CD4-positive, alpha-beta T cell treated with Interleukin-4 for 1 hour (primary cell): ENCODE measurements at regions not wholly inside any gene's neighbourhood (a gene's known extent, or its start where the extent isn't known, plus 50 kb on each side); places are given as distances from the start of the nearest gene placed in this dataset.
"Not testable (repeated sequence)": the region's sequence is repeated elsewhere in the genome, so short reads cannot be mapped to it uniquely, and the experiment has no call there.

Source experiments
- DNase-seq, 2 donors: peaks; one replicate each; pipeline ENCODE4 v3.0.0-alpha.2; 2020 to 2022

DNA sequence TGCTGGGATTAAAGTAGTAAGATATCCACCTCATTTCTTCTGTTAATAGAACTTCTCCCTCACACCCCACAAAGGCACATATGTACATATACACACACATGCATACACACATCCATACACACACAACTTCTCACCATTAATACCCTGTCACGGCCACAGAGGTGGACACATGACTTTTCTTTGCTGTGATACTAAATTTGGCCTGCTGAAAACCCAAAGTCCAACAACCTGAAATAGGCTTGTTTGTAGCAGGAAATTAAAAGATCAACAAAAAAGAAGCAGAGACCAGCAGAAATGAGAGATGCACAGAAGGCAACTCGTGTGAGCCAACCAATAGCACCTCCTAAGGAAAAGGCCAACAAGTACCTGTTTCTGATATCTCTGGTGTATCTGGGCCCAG lies 128.7 kb upstream of the PCGF5 start:
- DNase-seq, result no peak

DNA sequence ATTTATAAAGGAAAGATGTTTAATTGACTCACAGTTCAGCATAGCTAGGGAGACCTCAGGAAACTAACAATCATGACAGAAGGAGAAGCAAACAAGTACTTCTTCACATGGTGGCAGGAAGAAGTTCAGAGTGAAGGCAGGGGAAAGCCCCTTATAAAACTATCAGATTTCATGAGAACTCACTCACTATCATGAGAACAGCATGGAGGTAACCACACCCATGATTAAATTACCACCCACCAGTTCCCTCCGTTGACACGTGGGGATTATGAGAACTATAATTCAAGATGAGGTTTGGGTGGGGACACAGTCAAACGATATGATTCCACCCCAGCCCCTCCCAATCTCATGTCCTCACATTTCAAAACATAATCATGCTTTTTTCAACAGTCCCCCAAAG lies 124.2 kb upstream of the PCGF5 start:
- DNase-seq, result no peak

DNA sequence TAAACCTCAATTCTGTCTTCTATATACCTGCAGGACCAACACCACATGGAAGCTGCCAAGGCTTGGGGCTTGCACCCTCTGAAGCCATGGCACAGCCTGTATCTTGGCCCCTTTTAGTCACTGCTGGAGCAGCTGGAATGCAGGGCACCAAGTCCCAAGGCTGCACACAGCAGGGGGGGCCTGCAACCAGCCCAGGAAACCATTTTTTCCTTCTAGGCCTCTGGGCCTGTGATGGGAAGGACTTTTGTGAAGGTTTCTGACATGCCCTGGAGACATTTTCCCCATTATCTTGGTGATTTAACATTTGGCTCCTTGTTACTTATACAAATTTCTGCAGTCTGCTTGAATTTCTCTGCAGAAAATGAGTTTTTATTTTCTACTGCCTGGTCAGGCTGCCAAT lies 123.2 kb upstream of the PCGF5 start:
- no peak for DNase-seq

DNA sequence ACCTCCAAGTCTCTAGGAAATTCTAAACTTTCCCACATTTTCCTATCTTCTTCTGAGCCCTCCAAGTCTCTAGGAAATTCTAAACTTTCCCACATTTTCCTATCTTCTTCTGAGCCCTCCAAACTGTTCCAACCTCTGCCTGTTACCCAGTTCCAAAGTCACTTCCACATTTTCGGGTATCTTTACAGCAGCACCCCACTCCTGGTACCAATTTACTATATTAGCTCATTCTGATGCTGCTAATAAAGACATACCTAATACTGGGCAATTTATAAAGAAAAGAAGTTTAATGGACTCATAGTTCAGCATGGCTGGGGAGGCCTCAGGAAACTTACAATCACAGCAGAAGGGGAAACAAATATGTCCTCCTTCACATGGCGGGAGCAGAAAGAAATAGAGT lies 122.4 kb upstream of the PCGF5 start:
- not testable (repeated sequence) for DNase-seq

DNA sequence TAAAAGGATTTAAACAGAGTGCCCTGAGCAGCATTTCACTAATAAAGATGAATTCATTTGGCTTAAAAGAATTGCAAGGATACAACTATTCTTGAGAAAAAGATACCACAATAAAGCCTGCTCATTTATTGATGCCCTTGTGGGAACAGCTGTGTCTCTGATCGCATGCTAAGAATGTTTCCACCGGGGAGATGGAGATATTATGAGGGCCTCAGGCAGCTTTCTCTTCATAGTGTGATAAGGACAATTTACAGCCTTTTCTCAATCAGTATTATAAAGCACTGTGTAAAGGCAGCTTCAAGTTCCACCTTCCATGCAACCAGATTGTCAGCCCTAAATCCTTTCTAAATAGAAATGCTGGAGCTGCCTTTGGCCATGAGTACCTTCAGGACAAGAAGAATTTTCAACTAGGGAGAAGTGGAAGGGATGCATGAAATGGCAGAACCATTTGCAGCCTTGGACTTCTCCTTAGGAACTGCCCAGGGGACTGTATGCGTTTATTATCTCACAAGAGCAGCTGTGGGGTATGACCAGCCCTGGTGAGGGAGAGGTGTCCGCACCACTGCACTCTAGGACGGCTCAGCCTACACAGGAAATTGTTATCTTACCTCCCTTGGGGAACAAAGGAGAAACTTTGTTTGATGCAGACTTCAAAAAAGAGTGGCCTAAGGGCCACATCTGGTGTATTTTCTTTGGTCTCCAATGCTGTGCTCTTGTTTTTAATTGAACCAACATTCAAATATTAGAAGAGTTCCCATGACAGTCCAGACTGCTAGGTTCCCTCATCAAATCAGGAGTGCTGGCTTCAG lies 116.9 kb upstream of the PCGF5 start:
- no peak for DNase-seq

DNA sequence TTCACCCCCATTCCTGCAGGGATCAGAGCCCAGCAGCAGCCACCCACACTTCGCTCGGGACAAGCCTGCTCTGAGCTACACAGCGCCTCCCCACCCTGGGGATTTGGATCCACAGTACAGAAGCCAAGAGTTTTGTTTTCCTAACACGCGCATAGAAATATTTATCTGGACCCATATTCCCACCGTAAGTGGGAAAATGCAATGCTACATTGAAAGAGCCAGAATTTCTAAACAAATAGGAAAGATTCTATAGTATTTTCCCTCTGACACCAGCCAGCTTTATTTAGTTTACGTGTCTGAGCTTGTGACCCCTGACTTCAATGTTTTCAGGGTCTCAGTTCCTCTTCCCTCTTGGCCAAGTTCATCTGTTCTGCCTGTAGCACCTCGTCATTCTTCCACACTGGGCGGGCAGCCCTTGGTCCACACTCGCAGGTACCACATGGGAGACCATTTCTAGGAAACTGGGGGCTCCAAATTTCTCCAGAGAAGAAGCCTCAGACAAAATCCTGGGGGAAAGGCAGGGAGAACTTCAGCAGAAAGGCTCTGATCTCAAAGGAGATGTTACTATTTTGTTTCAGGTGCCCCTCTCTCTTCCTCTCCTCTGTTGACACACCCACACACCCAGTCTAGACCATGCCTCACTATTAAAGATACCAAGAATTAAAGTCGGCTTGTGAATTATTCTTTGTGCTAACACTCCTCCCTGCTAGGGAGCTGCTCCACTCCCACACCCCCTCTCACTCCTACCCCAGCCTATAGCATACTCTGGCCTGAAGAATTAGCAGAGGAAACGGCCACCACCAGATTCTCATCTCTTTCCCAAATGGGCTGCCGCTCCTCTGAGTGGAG lies 116.0 kb upstream of the PCGF5 start:
- DNase-seq, result no peak

DNA sequence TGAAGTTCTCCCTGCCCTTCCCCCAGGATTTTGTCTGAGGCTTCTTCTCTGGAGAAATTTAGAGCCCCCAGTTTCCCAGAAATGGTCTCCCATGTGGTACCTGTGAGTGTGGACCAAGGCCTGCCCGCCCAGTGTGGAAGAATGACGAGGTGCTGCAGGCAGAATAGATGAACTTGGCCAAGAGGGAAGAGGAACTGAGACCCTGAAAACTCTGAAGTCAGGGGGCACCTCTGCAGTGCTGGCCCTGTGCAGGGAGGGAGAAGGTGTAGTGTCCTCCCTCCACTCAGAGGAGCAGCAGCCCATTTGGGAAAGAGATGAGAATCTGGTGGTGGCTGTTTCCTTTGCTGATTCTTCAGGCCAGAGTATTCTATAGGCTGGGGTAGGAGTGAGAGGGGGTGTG lies 115.2 kb upstream of the PCGF5 start:
- DNase-seq, result no peak

DNA sequence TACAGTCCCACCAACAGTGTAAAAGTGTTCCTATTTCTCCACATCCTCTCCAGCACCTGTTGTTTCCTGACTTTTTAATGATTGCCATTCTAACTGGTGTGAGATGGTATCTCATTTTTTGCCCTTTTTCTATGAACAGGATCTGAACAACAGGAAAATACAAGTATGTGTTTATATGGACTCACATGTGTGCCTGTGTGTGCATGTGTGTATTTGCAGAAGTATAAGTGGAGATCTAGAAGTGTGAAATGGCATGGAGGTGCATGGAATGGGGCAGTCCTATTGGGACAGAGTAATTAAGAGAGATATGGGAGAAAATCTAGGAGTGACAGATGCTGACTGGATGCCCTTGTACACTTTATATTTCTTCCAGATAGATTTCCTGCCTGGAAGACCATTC lies 111.6 kb upstream of the PCGF5 start:
- no peak for DNase-seq

DNA sequence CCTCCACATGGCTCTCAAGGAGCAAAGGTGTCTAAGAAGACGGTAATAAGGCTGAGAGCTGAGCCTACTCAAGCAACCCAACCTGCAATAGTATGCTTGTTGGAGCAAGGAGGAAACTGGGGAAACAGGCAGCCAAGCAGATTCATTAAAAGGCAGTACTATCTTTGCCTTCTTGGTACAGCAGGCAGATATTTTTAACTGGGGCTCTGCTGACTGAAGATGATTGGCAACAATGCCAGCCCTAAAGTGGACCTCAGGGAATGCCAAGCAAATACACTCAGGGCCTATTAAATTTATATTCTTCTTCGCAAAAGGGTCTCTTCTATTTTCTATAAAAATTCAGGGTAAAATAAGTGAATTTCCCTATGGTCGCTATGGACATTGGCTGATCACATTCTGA lies 109.4 kb upstream of the PCGF5 start:
- no peak for DNase-seq

DNA sequence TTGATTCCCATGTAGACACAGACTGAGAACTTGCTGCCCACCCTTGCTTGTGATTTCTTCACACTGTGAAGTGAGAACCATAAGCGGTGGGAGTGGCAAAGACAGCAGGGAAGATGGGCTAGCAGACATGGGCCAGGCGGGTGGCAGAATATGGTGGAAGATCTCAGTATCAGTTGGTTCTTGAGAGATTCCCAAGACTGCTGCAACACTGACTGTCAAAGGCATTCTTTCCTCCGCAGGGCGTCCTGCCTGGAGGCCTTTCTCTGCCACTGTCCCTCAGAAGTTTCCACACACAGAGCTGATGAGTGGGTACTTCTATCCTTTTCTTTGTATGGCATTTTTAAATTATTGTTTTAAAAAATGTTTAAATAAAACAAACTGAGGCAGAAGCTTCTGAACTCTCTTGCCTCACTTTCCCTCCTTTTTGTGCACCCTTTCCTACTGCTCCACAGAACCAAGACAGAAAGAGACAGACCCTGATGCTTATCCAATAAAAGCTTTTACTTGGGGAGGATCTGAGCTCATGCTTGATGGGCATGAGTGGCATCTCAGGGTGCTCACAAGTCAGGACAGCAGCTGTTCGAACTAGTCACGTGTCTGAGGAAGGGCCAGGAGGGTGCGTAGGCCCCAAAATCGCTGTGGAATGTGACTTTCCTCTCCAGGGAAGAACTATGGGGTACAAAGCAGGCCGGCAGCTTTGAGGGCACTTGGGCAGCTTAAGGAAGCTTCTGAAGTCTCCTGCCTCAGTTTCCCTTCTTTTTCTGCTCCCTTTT lies 104.7 kb upstream of the PCGF5 start:
- no peak for DNase-seq

DNA sequence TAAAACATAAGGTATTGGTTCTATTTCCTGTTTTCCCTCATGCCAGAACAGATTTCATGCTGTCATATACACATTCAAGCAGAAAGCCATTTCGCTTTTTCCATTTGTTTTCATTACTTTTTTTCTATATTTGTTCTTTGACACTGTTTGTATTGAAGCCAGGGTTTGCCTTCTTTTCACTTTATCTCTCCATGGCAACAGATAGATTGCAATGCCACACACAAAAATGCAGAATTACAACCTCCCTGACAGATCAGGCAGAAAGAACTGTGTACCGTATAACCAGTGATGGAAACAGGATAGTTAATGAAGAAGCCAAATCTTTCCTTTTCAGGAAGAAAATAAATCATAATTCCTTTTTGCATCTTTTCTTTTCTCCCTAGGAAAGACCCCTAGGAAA lies 103.0 kb upstream of the PCGF5 start:
- DNase-seq, result no peak

DNA sequence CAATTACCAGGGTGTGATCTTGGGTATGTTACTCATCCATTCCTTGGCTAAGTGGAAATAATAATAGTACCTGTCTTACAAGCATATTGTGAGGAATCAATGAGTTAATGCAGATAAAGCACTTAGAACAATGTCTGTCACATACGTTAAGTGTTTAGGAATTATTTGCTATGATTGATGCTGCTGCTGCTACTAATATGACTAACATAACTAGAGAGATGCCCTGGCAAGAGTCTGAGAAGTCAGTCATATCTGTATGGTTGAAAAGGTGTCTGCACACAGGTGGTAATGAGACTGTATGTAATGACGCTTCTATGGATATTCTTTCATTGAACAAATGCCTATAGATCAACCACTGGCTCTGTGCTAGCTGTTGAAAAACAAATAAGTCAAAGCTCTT lies 100.1 kb upstream of the PCGF5 start:
- no peak for DNase-seq

DNA sequence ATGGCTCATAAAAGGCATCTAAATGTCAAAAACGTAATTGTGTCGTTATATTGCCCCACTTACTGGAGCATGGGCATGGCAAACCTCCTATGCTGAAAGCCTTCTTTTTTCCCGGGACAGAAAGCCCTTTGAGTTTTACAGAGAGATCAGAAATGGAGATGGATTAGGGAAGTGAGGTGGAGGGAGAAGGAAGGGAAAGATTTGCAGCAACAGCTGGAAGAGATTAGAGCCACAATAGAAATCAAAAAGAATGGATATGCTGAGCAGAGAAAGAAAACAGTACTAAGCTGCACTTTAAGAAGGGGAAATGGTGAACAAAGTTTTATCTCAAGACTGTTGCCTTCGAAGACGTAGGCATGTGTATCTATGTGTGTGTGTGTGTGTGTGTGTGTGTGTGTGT lies 97.2 kb upstream of the PCGF5 start:
- DNase-seq, result no peak

DNA sequence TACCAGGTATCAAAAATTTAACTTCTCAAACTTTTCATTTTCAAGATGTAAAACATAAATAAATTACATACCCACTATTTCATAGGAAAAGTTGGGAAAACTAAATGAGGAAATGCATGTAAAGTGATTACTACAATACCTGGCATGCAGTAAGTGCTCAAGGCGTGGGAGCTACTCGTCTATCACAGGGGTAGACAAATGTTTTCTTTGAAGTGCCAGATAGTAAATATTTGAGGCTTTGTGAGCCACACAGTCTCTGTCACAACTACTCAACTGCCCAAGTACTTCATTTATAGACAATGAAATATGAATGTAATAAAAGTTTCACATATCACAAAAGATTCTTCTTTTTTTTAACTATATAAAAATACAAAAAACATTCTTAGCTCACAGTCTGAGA lies 96.4 kb upstream of the PCGF5 start:
- no peak for DNase-seq

DNA sequence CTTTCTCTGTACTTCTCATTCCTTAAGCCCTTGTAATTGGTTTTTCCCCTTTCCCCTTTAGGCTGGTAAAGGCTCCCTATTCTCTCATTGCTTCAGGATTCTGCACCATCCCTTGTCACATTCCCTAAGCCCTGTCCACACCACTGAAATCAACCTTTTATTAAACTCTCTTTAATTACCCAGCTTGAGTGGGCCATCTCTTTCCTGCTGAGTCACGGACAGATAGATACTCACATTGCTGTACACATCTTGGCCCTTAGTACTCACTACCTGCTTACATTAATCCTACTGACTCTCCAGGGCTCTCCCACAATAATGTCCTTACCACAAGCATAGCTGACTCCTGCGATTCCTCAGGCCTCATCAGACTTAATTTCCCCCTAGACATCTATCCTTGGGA lies 94.0 kb upstream of the PCGF5 start:
- no peak for DNase-seq

DNA sequence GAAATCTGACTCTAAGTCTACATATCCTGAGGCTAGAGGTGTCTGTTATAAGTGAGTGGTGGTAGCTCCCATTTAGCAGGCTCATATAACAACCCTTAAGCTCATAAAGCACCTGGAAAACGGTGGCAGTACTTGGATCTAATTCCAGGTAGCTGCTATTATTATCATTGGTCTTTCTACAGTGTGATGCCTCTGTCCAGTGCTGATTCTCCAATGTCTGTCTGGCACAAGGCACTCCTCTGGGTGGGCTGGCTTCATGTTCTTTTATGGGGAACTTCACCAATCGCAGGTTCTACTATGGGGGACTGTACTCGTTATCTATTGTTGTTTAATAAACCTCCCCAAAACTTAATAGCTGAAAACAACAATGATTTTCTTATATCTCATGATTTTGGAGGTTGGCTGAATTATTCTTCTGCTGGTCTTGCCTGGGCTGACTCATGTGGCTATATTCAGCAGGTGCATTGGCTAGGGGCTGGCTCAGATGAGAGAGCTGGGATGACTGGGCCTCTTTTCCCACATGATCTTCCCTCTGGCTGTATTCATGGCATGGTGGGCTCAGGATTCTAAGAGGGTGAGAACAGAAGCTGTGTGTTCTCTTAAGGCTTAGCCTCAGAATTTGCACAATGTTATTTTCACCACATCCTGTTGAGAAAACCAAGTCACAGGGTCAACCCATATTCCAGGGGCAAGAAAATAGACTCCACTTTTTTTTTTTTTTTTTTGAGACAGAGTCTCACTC lies 93.0 kb upstream of the PCGF5 start:
- no peak for DNase-seq

DNA sequence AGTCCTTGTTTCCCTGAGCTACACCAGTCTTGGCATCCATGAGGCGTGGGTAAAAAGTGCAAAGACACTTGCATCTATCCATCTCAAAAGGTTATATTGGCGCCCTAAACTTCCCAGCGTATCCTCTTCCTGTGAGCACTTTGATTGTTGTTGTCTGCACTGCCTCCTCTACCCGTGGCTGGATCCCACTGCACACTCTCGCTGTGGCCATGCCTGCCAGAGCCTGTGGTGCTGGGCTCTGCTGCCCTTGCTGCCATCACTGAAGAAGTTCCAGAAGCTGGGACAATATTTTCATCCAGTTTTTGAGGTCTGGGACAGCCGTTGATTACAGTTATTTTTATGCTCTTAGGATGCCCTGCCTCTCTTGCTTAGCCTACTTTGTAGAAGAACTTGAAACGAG lies 85.3 kb upstream of the PCGF5 start:
- DNase-seq, result no peak

DNA sequence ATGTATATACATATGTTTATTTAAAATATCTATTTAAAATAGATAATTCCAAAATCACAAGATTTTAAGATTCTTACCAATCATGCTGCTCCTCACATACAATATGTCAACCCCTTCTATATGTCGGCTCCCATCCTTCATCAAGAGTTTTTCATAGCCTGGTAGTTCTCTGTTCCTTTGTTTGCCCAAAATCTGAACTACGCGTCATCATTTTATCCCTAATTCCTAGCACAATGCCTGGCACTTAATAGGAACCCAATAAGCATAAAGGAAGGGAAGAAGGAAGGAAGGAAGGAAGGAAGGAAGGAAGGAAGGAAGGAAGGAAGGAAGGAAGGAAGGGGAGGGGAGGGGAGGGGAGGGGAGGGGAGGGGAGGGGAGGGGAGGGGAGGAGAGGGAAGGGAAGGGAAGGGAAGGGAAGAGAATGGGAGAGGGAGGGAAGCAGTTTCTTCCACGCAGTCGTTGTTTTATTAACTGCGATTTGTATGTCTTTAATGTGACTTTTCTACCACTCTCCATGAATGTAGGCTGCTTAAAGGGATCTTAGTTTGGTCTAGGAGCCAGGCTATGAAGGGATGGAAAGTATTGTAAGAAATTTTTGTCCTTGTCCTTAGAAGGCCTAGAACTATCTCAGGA lies 83.3 kb upstream of the PCGF5 start:
- DNase-seq, result no peak

DNA sequence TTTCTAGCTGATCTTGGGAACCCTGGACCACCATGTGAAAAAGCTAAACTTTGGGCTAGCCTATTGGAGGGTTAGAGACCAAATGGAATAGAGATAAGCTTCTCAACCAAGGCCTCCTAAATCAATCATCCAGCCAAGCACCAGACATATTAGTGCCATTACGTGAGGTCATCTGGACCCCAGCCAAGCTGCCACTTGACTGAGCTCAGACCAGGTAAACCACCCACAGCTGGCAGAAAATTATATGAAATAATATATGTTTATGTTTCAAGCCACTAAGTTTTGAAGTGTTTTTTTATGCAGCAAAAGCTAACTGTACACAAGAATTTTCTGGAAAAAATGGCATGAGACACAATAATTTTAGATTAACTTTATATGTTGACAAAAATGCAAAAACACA lies 82.6 kb upstream of the PCGF5 start:
- DNase-seq, result no peak

DNA sequence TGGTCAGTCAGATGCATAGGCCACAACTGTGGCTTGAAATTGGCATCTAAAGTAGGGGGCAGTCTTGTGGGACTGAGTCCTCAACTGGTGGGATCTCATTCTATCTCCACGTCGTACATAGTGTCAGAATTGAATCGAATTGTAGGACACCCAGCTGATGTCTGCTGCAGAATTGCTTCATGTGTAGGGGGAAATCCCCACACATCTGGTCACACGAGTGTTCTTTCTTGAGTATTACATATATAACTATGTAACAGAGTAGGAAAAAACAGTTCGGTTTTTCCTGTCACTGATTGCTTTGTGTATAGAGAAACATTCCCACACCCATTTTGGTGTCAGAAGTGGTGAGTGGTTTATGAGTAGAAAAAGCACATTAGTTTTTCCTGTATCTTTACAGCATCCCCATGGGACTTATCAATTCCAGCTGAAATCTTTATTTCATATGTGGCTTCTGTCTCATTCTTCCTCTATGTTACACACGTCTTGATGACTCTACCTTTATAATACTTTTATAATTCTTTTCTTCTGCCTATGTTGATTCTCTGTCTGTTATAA lies 79.4 kb upstream of the PCGF5 start:
- no peak for DNase-seq

DNA sequence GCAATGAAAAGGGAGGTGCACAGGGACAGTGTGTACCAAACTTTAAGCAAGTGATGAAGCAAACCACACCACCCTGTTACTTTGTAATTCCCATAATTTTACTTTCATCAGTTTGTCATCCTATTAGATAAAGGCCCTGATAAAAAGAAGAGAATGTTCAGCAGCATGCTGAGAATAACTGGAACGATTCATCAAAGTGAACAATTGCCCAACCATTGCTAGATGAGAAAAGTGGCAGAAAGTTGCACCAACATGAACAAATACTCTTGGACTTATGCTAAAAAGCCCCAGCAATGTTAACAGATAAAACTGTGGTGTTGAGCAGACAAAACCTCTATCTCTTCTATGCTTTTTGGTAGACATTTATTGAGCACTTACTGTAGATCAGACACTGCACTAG lies 75.5 kb upstream of the PCGF5 start:
- no peak for DNase-seq

DNA sequence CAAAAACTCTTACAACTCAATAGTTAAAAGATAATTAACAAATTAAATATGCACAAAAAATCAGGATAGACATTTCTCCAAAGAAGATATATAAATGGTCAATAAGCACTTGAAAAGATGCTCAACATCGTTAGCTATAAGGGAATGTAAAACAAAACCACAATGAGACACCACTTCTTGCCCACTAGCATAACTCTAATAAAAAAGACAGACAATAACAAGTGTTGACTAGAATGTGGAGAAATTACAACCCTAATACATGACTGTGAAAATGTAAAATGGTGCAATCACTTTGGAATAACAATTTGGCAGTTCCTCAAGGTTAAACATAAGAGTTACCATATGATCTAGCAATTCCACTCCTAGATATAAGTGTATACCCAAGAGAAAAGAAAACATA lies 74.3 kb upstream of the PCGF5 start:
- no peak for DNase-seq
